OCI-LY7 (cell line): ENCODE measurements at regions not wholly inside any gene's neighbourhood (a gene's known extent, or its start where the extent isn't known, plus 50 kb on each side); places are given as distances from the start of the nearest gene placed in this dataset.

Source experiments
- BruUV-seq: library from RNA; stranded (reverse); fragments of 400-500 nt; replicated peaks from 2 replicates; lab custom pipeline; 2021; lab: Mats Ljungman, UMichigan
- CTCF ChIA-PET: fragments of 300-600 bp; sonication (Branson Sonifier 250); formaldehyde crosslinking; loops from one replicate; lab custom pipeline; 2022; ENCODE audit warnings: antibody characterized with exemption; ENCODE audit not compliant: unreplicated experiment; lab: Charles Lee
- POLR2A ChIA-PET: fragments of 300-600 bp; sonication (Branson Sonifier 250); formaldehyde crosslinking; loops from one replicate; lab custom pipeline; 2022; ENCODE audit warnings: antibody characterized with exemption; lab: Charles Lee
- DNase-seq: peaks from one replicate; pipeline ENCODE4 v3.0.0-alpha.2; 2015; ENCODE audit warnings: low spot score
- H2AFZ ChIP-seq: fragments of 200-600 bp; sonication (generic), shearing (Covaris generic); 2 replicates; pipeline ENCODE4 v1.6.1; 2014; ENCODE audit warnings: mild to moderate bottlenecking, antibody characterized with exemption, low read length, moderate library complexity
- H3K27ac ChIP-seq: fragments of 200-600 bp; sonication (generic); 2 replicates; pipeline ENCODE4 v1.5.1; 2014; ENCODE audit warnings: mixed run types, low read depth, mild to moderate bottlenecking, moderate library complexity, low read length, inconsistent platforms; ENCODE audit not compliant: poor library complexity, severe bottlenecking
- H3K36me3 ChIP-seq: fragments of 200-600 bp; sonication (generic); 2 replicates; pipeline ENCODE4 v1.6.1; 2014; ENCODE audit warnings: mild to moderate bottlenecking, antibody characterized with exemption, low read length, moderate library complexity, mixed read lengths; ENCODE audit not compliant: insufficient read depth
- H3K4me1 ChIP-seq: fragments of 200-600 bp; sonication (generic); 2 replicates; pipeline ENCODE4 v1.5.1; 2014; ENCODE audit warnings: mild to moderate bottlenecking, low read length; ENCODE audit not compliant: insufficient read depth, poor library complexity, severe bottlenecking
- H3K4me2 ChIP-seq: fragments of 200-600 bp; sonication (generic); 2 replicates; pipeline ENCODE4 v1.6.1; 2014; ENCODE audit warnings: mild to moderate bottlenecking, low read length
- H3K4me3 ChIP-seq: fragments of 200-600 bp; sonication (generic); 2 replicates; pipeline ENCODE4 v1.5.1; 2014; ENCODE audit warnings: mild to moderate bottlenecking, low read depth, low read length; ENCODE audit not compliant: poor library complexity, severe bottlenecking
- H3K79me2 ChIP-seq: fragments of 200-600 bp; sonication (generic); 2 replicates; pipeline ENCODE4 v1.6.1; 2016; ENCODE audit warnings: low read depth, mild to moderate bottlenecking, low read length, moderate library complexity, mixed read lengths; ENCODE audit not compliant: insufficient read depth
- H3K9me2 ChIP-seq: fragments of 200-600 bp; sonication (generic); 2 replicates; pipeline ENCODE4 v1.6.1; 2016; ENCODE audit warnings: mild to moderate bottlenecking, low read length, mixed read lengths; ENCODE audit not compliant: insufficient read depth
- H3K9me3 ChIP-seq: fragments of 200-600 bp; sonication (generic); 2 replicates; pipeline ENCODE4 v1.6.1; 2014; ENCODE audit warnings: mild to moderate bottlenecking, mixed run types, low read length, mixed read lengths
- H4K20me1 ChIP-seq: fragments of 200-600 bp; sonication (generic); 2 replicates; pipeline ENCODE4 v1.6.1; 2014; ENCODE audit warnings: mild to moderate bottlenecking, antibody characterized with exemption, low read length, moderate library complexity, mixed read lengths; ENCODE audit not compliant: insufficient read depth
- CTCF ChIP-seq: fragments of 200-600 bp; sonication (generic); conservative IDR thresholded peaks from 2 replicates; pipeline ENCODE4 v1.5.1; 2014; ENCODE audit warnings: mild to moderate bottlenecking, antibody characterized with exemption, low read length, moderate library complexity, mixed read lengths
- EZH2phosphoT487 ChIP-seq: fragments of 200-600 bp; sonication (generic); IDR thresholded peaks from 2 replicates; pipeline ENCODE4 v1.6.1; 2018; ENCODE audit warnings: low read depth, borderline replicate concordance, mild to moderate bottlenecking, mixed run types, antibody characterized with exemption, low read length, moderate library complexity, mixed read lengths
- intact Hi-C: fragments of 100-400 bp; cut with micrococcal nuclease; formaldehyde crosslinking; loops from one replicate; pipeline ENCODE4 v1.10.0; 2022; ENCODE audit not compliant: unreplicated experiment

- BruUV-seq = no TSS peak
- Histone ChIP-seq H3K9me2 (no peaks in the 10 kb centered on the region), H3K27ac (no peak overlapping the region), H2AFZ (no peak overlapping the region), H4K20me1 (no peaks in the 10 kb centered on the region), H3K4me3 (no peak overlapping the region), H3K9me3 (no peaks in the 10 kb centered on the region), H3K36me3 (no peaks in the 10 kb centered on the region), H3K4me2 (no peak overlapping the region), H3K4me1 (no peaks in the 10 kb centered on the region), H3K79me2 (no peaks in the 10 kb centered on the region)
- ChIA-PET POLR2A (no interaction called here), CTCF (no interaction called here)
- TF ChIP-seq CTCF (no peak), EZH2phosphoT487 (no peak)
- intact Hi-C loops = loop anchor here (10.0 kb wide), 1 partner anchor 847 kb away; no protein-coding TSS in a partner anchor
- no peak for DNase-seq
Measured at GRCh38 chr1:96967311-96967710, 245.7 kb downstream of the PTBP2 start.

- DNase-seq = no peak
- no peaks in the 10 kb centered on the region for H3K36me3 ChIP-seq
- no peak overlapping the region for H3K27ac ChIP-seq
- no peak for TF ChIP-seq CTCF
- no peak for TF ChIP-seq EZH2phosphoT487
- H3K4me1 ChIP-seq = no peaks in the 10 kb centered on the region
- ChIA-PET CTCF (no interaction called here), POLR2A (interaction anchor here (0.7 kb wide), 1 partner anchor 56 kb away, joined by 3 read pairs; no protein-coding TSS in a partner anchor)
- H3K4me3 ChIP-seq = no peak overlapping the region
- intact Hi-C loops = loop anchor here (10.0 kb wide), 1 partner anchor 846 kb away; no protein-coding TSS in a partner anchor
- BruUV-seq = no TSS peak
- no peaks in the 10 kb centered on the region for H4K20me1 ChIP-seq
- H2AFZ ChIP-seq = no peak overlapping the region
- no peaks in the 10 kb centered on the region for H3K9me2 ChIP-seq
- H3K9me3 ChIP-seq = no peaks in the 10 kb centered on the region
- H3K4me2 ChIP-seq = no peak overlapping the region
- H3K79me2 ChIP-seq = no peaks in the 10 kb centered on the region
Measured at GRCh38 chr1:96968541-96968940, 247.0 kb downstream of the PTBP2 start.

- no peak for DNase-seq
- Histone ChIP-seq H3K4me2 (no peak overlapping the region), H3K36me3 (no peaks in the 10 kb centered on the region), H3K4me1 (no peaks in the 10 kb centered on the region), H3K9me3 (no peaks in the 10 kb centered on the region), H3K9me2 (no peaks in the 10 kb centered on the region), H2AFZ (no peak overlapping the region), H3K79me2 (no peaks in the 10 kb centered on the region), H3K4me3 (no peak overlapping the region), H3K27ac (no peak overlapping the region), H4K20me1 (no peaks in the 10 kb centered on the region)
- BruUV-seq = no TSS peak
- TF ChIP-seq CTCF = no peak
- no peak for TF ChIP-seq EZH2phosphoT487
- POLR2A ChIA-PET = interaction anchor here (0.7 kb wide), 1 partner anchor 56 kb away, joined by 3 read pairs; no protein-coding TSS in a partner anchor
- intact Hi-C loops = loop anchor here (10.0 kb wide), 1 partner anchor 846 kb away; no protein-coding TSS in a partner anchor
- CTCF ChIA-PET = no interaction called here
Measured at GRCh38 chr1:96968983-96969382, 247.4 kb downstream of the PTBP2 start.
